HG02678 (cell line): ENCODE measurements at regions not wholly inside any gene's neighbourhood (a gene's known extent, or its start where the extent isn't known, plus 50 kb on each side); places are given as distances from the start of the nearest gene placed in this dataset.

Experiments
- ATAC-seq: cut with Tn5 transposase; IDR thresholded peaks from one replicate; pipeline ENCODE4 v1.9.1; 2021; ENCODE audit warnings: mild to moderate bottlenecking, moderate library complexity; ENCODE audit not compliant: unreplicated experiment

DNA sequence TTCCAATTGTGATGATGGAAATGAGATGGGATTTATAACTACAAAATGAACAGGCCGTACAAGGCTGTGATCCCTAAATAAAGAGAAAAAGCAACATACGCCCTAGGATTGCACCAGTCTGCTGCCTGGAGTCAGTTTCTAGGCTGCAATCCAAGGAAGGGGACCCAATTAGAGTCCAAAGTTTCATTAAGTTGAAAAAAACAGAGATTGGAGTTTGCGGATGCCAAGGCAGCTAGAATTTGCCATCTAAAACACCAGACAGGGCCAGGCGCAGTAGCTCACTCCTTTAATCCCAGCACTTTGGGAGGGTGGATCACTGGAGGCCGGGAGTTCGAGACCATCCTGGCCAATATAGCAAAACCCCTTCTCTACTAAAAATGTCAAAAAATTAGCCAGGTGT, 661.0 kb downstream of the RPS29 start:
- no peak for ATAC-seq

DNA sequence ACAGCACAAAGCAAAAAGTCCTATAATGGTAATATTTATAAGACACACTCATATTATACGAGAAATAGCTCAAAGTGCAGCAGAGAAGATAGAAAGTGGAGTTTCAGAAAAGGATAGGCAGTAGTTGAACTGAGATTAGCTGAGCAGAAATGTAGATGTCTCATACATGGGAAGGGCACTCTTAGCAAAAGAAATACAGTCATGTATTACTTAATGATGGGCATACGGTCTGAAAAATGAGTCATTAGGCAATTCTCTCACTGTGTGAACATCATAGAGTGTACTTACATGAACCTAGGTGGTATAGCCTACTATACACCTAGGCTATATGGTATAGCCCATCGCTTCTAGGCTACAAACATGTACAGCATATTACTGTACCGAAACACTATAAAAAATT, 671.3 kb downstream of the RPS29 start:
- no peak for ATAC-seq

DNA sequence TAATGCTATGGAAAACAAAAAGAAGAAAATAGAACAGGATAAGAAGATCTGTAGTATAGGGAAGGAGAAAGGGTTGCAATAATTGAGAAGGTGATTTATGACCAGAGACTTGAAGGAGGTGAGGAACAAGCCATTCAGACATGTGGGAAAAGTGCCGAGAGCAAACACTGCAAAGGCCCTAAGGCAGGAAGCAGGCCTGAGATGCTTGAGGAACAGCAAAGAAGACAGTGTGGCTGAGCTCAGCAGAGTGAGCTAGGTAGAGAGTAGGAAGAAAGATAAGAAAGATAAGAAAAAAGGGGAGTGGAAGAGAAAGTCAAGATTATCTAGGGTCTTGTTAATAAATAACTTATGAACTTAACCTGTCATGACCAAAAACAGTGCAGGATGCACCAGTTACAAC, 671.8 kb downstream of the RPS29 start:
- ATAC-seq = no peak

DNA sequence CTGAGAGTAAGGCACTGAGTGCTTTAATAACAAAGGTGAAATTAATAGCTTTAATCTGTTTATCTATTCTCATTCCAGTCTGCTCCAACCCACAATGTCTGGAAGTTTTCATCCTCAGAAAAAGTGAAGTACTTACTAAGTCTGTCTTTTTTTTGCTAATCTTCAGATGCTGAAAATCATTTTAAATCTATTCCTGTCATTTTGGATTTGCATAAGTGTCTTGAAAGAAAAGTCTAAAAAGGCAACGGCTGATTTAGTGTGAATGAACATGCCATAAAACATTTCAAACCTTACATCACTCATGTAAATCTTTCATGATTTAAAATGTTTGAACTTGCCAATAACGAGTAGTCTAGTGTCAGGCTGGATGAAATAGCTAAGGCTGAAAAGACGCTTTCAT, 685.6 kb downstream of the RPS29 start:
- ATAC-seq = no peak

DNA sequence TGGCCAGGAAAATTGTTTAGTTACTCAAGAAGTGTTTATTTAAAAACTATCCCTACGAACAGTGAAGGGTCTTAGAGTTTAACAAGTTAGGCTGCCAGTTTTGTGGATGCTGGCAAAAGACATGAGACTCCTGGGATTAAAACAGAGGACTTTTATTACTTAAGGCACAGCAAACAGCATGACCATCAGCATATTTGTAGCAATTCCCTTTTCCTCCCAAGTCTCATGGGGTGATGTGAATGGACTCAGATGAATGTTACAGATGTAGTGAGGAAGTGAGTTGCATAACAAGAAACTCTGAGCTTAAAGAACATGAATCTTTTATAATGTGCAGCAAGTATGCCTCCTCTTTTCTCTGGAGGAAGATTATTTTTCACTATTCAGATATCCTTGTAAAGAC, 695.8 kb downstream of the RPS29 start:
- ATAC-seq = no peak

DNA sequence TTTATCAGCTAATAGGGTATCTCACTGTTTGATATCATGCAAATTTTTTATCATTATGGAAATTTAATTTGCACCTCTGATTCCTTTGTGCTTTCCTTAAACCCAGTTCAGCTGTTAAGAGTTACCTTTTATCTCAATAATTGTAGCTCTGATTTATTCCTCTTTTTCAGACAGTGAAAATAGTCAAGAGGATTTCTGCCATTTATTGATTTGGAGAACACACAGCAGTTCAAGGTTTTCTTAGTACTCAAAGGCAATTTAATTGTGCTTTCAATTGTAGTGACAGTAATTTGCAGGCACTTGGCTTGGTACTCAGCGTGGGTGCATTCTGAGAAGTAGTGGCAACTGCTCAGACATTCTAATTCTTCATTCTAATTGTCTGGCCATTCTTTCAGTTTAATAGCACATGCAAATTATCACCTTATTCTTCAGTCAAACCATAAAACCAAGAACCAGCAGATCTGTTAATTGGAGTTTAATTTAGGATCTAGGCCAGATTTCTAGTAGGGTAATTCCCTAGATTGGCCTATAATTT, 709.3 kb downstream of the RPS29 start:
- ATAC-seq = no peak

DNA sequence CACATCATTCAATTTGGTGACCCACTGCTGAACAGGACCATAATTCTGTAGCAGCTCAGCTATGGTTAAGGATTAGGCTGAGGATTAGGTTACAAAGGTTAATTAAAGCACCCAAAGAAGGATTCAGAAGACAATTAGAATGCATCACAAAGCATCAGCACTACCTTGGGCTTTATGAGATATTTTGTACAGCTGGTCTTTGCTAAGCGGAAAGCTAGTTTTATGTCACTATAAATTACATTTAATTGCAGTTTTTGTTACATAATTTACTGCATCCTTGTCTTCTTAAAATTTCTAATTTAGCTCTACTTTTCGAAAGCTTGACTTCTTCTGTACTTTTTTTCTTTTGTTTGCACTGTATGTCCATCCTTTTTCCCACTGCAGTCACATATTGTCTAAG, 711.5 kb downstream of the RPS29 start:
- no peak for ATAC-seq

DNA sequence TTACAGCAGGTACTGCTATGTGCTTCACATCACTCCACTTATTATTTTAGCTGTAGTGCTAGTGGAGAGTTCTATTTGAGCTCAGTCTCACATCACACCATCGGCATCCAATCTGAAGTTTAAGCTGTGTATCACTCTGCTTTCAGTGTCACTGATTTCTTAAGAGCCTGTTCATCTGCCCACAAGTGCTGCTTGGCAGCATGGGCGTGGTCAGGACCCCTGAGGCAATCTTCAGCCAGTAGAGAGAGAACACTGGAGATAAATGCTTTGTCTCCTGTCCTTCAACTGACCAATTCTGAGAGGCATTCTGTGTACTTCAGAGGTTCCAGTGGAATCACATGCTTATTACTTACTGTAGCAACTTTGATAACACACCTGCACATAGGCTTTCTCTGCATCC, 728.8 kb downstream of the RPS29 start:
- no peak for ATAC-seq

DNA sequence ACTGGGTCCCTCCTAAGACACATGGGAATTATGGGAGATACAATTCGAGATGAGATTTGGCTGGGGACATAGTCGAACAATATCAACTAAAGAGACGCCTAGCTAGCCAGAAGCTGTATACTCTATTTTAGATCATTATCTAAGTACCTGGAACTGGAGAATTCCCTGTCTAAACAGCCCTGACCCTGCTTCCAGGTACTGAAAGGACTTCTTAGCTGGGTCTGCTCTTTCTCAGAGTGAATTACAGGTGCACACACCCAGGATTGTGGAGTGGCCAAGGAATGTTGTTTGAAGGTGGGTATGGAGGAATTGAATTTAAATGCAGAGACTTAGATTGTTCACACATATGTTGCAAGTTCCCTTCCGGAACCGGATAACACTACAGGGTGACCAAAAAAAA, 733.0 kb downstream of the RPS29 start:
- ATAC-seq = no peak

DNA sequence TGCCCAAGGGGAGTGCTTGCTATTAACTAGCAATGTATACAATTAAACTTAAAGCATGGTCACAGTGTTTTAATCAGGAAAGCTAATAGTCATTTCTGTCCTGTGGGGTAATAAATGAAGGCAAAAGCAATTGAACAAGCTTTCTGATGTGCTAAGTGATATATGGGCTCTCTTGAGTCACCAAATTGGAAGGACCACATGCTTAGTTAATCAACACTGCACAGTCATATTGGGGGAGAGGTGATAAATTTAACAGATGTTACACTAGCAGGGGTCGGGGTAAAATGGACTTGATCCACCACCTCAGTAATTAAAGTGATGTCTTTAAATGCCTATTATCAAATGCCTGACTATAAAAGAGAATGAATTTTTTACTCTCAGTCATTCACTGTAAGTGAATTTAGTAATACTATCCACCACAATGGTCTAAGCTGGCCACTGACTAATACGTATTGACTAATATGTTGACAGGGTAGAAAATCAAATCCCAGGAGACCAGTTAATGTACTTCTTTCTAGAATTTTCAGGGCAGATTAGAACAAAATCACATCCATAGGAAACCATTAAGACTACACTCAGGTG, 736.3 kb downstream of the RPS29 start:
- ATAC-seq = no peak

DNA sequence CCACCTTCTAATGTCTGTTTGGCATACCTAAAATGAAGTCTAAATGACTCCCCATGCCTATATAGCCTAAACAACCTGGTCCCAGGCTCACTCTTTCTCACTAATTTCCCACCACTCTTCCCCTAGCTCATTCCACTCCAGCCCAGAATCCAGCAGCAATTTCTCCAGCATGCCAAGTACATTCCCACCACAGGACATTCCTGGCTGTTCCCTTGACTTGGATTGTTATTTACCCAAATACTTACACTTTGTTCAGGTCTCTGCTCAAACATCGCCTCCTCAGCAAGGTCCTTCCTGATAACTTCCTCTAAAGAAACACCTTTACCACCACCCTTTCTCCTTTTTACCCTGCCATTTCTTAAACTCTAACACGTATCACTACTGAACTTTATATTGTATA, 743.4 kb downstream of the RPS29 start:
- ATAC-seq = no peak

DNA sequence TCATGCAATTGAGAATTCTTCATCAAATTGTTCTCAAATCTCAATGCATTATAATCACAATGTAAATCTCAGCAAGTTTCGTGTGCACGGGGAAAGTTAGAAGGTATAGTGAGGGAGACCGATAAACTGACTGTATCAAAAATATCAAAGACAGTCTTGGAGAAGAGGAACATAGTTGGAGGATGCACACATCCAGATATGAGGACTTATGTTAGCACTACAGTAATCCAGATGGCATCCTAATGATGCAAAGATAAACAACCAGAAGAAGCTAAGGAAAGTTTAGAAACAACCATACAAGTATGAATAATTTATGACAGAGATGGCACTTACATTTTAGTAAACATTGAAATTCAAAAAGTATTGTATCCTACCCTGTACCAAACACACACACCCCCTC, 760.1 kb downstream of the RPS29 start:
- ATAC-seq = no peak

DNA sequence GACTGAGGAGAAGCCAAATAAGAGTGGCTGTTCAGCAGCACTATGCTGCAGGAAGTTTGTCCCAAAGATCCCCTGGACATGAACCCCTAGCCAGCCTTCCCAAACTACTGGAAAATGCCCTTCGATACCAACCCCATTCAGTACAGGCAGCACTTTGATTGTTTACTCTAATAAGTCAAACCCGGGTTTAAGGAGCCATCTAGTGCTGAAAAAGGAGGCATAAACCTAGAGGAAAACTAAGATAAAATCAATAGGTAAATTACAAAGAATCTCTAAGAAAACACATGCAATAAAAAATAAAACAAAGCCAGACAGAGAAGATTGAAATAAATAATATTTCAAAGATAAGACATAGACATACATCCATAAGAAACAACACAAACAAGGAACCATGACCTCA, 771.6 kb downstream of the RPS29 start:
- ATAC-seq = no peak

DNA sequence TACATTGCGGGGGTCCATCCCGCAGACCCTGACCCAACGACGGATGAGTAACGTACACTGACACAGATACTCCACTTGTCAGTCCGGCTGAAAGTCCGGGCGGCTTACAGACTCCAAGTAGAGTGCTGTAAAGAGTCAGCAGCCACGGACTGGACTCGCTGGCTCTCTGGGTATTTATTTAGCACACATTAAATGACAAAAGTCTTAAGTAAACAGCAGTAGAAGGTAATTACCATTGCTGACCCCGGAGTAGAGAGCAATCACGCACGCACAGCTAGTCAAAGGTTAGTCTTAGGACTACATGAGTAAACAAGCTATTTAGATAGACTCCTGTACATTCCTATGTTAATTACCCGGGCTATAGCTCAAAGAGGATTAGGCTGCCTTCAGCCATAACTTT, 780.9 kb downstream of the RPS29 start:
- ATAC-seq = no peak

DNA sequence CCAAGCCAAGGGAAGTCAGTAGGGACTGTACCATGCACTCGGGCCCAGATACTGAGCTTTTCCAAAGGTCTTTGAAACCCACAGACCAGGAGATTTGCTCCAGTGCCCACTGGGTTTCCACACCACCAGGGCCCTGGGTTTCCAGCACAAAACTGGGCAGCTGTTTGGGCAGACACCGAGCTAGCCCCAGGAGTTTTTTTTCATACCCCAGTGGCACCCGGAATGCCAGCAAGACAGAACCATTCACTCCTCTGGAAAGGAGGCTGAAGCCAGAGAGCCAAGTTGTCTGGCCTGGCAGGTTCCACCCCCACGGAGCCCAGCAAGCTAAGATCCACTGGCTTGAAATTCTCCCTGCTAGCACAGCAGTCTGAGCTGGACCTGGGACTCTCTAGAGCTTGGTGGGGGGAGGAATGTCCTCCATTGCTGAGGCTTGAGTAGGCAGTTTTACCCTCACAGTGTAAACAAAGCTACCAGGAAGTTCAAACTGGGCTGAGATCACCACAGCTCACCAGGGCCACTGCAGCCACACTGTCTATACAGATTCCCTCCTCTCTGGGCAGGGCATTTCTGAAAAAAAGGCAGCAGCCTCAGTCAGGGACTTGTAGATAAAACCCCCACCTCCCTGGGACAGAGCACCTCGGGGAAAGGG, 793.7 kb downstream of the RPS29 start:
- ATAC-seq = no peak

DNA sequence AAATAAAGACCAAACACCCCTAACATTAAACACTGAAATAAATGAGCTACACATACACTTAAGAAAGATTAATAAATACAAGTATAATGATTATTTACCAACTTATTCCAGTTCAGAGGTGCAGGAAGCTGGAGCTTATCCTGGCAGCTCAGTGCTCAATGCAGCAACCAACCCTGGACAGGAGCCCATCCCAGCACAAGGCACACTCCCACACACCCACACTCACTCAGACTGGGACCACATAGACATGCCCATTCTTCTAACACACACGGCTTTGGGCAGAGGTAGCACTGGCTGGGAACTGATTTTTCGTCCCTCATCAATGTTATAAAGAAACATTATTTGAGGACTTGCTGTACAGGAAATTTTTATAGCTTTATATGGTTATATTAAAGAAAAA, 797.4 kb downstream of the RPS29 start:
- no peak for ATAC-seq

DNA sequence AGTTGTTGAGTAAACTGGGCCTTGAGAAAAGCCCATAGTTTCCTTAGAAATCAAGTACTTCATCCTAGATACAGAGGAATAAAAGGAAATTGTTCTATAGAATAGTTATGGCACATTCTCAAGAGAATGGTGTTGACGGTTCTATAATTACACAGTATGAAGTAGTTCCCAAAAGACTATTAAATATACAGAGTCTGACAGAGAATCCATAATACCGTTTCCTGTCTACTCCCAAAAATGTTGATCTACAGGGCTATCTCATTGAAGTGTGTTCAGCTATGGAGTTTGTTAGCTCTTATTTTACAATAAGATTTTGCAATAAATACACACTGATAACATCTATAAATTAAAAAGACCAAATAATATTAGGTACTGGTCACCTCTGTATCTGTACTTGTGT, 799.7 kb downstream of the RPS29 start:
- no peak for ATAC-seq

DNA sequence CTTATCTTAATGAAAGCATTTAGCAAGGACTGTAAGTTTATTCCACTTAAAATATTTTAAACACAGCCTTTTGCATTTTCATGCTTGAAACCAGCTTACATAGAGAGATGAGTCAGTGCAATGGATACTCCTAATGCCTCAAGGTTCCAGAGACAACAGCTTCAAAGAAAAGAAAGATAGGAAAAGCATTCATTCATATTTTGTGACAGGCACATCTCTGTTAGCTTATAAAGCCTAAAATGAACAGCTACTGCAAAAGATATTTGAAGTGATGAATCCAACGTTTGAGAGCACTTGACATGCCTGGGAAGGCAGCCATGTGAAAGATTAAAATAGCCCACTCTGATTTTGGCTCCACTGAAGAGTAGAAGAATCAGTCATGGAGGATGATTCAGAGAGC, 814.5 kb downstream of the RPS29 start:
- ATAC-seq = no peak

DNA sequence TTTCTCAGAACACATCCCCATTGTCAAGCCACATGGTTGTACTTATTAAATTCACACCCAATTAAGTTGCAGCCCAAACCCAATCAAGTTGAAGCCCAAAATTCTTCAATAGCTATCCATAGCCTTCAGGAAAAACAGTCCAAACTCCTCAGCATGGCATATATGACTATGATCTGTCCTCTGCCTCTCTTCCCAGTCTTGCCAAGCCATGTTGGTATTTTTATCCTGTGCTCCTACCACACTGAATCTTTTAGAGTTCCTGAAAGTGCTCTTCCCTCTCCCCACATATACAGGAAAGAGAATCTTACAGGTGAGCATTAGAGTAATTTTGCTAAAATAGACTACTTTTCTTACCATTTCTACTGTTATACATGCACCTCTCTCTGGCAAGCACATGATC, 834.9 kb downstream of the RPS29 start:
- ATAC-seq = no peak

DNA sequence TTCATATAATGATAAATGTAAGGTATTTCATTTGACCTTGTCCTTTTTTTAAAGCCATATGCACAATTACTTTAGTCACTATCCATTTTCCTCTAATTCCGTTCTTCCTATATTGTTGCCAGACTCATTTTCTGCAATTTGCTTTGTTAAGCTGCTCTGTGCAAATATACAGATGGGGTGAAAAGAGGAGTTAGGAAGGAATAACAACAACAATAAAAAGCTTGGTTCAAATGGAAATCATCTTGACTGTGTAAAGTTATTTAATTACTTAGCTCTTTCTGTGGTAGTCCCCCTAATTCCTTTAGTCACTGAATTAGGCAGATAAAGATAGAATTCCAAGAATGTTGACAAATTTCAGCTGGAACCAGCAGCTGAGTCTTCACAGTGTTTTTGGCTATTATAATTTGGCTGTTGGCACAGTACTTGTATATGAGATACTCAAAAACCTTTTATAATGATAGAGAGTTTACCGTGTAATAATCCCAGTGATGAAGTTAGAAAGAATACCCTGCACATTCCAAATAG, 838.0 kb downstream of the RPS29 start:
- no peak for ATAC-seq

DNA sequence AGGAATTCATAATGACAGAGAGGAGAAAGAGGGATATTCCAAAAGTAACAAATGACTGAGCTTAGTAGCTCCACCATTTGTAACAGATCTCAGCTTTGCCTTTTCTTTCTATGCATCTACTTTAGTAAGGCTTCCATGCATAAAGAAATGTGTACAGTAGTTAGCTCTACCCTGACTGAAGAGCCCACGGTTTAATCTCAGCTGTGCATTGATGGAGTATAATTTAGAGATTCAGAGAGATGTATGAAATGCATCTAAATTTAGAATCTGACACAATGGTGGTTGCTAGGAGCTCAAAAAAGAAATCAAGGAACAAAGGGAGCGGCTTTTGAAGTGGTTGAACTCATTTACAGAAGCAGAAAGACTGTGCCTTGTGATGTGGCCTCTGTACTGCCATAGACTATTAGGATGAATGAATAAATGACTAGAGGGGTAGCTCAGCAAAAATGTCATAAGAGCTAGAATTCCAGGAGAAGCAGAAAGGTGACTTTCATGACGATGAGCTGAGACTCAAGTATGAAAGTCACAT, 838.6 kb downstream of the RPS29 start:
- ATAC-seq = no peak

DNA sequence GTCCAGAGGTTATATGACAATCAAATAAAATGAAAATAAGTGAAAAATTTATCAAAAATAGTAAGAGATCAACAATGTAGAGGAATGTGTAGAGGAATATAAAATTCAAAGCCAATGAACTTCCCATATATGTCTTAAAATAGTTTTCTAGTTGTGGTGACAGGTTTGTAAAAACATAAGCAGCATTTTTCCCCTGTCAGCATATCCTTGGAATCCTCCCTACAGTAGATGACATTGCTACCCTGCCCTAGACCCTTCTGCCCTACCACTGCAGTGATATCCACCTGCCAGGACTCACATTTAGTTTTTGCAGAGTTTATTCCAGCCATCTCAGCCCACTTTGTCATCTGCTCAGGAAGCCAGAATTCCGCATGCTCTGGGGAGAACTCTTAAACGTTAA, 842.0 kb downstream of the RPS29 start:
- ATAC-seq = no peak
